ENCODE measurements at regions not wholly inside any gene's neighbourhood (a gene's known extent, or its start where the extent isn't known, plus 50 kb on each side); places are given as distances from the start of the nearest gene placed in this dataset.

- H3K27ac ChIP-seq (ENCODE audit: low read depth, low read length), result no peak overlapping the region
- POLR2A ChIA-PET, result no interaction called here
- no peak for DNase-seq (ENCODE audit: low read depth, low spot score)
- H3K4me3 ChIP-seq (ENCODE audit: low read depth, low read length), result no peak overlapping the region
- no peaks in the 10 kb centered on the region for H3K9me3 ChIP-seq (ENCODE audit: control insufficient read depth, insufficient read depth, low read length)
- no peak for TF ChIP-seq CTCF (IDR thresholded peaks at IDR 0.05; ENCODE audit: low read depth, low read length)
- CTCF ChIA-PET, result no interaction called here
- H3K27me3 ChIP-seq (ENCODE audit: control insufficient read depth, insufficient read depth, low read length), result no peaks in the 10 kb centered on the region
Observed at GRCh38 chr17:72399023-72399607, 278.3 kb downstream of the SOX9 start.

DNA sequence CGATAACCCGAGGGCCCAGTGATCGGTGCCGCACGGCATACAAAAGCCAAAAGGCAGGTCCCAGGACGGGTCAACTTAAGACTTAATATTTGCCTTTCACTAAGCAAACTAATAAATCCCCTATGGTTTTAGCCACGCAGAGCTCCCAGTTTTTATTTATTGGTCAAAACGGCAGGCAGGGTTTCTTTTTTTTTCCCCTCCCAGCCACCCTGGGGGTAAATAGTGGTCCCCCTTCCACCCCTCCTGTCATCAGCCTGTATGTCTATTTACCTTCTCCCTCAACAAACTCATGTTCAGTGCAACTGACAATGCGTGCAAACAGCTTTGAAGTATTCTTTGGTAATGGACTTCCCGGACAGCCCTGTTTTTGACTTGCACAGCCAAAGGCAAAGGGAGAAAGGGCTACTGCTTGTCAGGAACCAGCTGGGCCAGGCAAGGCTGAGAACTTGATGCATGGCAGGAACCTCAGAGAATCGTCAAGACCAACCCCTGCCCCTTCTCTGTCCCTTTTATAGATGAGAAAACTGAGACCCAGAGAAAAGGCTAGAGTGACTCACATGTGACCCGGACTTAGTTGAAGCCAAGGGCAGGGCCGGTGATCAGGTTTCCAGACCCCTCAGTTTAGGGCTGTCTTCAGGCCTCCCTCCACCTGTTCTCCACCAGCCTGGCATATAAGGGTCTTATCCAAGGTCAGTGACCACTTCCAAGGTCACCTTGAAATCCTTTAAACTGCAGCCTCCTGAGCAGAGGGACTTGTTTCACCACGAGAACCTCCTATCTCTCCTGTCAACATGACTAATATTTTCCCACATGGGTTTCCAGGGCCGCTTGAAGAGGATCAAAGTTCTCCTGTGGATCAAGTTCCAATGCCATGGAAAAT lies 279.0 kb downstream of the SOX9 start:
- no peak overlapping the region for H3K27ac ChIP-seq (ENCODE audit: low read depth, low read length)
- no peaks in the 10 kb centered on the region for H3K9me3 ChIP-seq (ENCODE audit: control insufficient read depth, insufficient read depth, low read length)
- ChIA-PET POLR2A (no interaction called here), CTCF (no interaction called here)
- no peak for TF ChIP-seq CTCF (IDR thresholded peaks at IDR 0.05; ENCODE audit: low read depth, low read length)
- no peak for DNase-seq (ENCODE audit: low read depth, low spot score)
- no peak overlapping the region for H3K4me3 ChIP-seq (ENCODE audit: low read depth, low read length)
- no peaks in the 10 kb centered on the region for H3K27me3 ChIP-seq (ENCODE audit: control insufficient read depth, insufficient read depth, low read length)

DNA sequence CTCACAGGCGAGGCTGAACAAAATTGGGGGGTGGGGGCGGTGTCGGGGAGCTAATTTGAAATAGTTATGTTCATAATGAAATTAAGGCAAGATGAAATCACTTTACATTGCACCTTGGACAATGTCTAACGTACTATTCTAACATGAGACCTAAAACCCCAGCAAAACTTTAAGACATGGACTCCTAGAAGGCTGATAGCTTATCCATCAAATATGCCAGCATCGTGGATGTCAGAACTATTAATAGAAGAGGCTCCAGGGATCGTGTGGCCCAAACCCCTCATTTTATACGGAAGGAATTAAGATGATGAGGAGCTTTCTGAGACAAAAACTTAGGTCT lies 279.6 kb downstream of the SOX9 start:
- Histone ChIP-seq H3K27ac (ENCODE audit: low read depth, low read length) (no peak overlapping the region), H3K4me3 (ENCODE audit: low read depth, low read length) (no peak overlapping the region), H3K27me3 (ENCODE audit: control insufficient read depth, insufficient read depth, low read length) (no peaks in the 10 kb centered on the region), H3K9me3 (ENCODE audit: control insufficient read depth, insufficient read depth, low read length) (no peaks in the 10 kb centered on the region)
- ChIA-PET POLR2A (no interaction called here), CTCF (no interaction called here)
- DNase-seq (ENCODE audit: low read depth, low spot score), result no peak
- TF ChIP-seq CTCF (IDR thresholded peaks at IDR 0.05; ENCODE audit: low read depth, low read length), result no peak

GRCh38 chr17:72400863-72401262 lies 280.0 kb downstream of the SOX9 start:
- no peak for DNase-seq (ENCODE audit: low read depth, low spot score)
- H3K4me3 ChIP-seq (ENCODE audit: low read depth, low read length), result no peak overlapping the region
- ChIA-PET CTCF (no interaction called here), POLR2A (no interaction called here)
- no peak overlapping the region for H3K27ac ChIP-seq (ENCODE audit: low read depth, low read length)
- H3K27me3 ChIP-seq (ENCODE audit: control insufficient read depth, insufficient read depth, low read length), result no peaks in the 10 kb centered on the region
- TF ChIP-seq CTCF (IDR thresholded peaks at IDR 0.05; ENCODE audit: low read depth, low read length), result no peak
- no peaks in the 10 kb centered on the region for H3K9me3 ChIP-seq (ENCODE audit: control insufficient read depth, insufficient read depth, low read length)

DNA sequence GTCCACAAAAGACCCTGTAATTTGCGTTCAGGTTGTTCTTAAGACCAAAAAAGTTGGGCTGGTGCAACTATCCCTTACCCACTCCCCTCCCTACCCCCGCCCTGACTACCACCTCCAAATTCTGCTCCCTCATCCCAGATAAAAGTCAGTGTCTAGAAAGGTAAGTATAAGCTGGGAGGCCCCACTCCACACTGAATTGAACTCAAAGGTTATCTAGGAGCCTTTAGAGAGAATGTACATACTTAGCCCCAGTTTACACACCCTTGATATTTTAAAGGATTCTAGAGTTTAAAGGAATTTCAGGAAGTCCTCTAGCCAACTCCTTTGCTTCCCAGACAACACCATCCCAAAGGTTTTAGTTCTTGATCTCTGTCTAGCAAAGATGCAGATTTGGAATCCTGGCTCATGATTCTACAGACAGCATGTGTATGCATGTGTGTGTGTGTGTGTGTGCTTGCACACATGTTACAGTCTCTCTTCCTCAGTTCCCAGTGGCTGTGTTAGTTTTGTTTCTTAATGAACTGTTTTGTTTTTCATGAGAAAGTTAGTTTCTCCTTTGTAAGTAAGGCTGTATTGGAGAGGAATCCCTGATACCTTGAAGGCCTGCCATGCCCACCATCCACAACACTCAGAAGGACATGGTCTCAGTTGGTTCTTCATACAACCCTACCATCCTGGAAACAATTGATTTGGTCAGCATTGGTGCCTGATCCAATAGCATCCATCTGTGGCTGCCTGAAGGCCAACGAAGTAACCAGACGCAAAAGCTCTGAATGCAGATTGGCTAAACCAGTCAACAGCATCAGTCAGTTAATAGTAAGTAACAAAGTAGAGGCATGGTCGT lies 281.3 kb downstream of the SOX9 start:
- no peak for TF ChIP-seq CTCF (IDR thresholded peaks at IDR 0.05; ENCODE audit: low read depth, low read length)
- Histone ChIP-seq H3K4me3 (ENCODE audit: low read depth, low read length) (no peak overlapping the region), H3K27me3 (ENCODE audit: control insufficient read depth, insufficient read depth, low read length) (no peaks in the 10 kb centered on the region), H3K9me3 (ENCODE audit: control insufficient read depth, insufficient read depth, low read length) (no peaks in the 10 kb centered on the region), H3K27ac (ENCODE audit: low read depth, low read length) (no peak overlapping the region)
- POLR2A ChIA-PET, result no interaction called here
- CTCF ChIA-PET, result interaction anchor here (0.7 kb wide), 1 partner anchor 283 kb away, joined by 3 read pairs; no protein-coding TSS in a partner anchor
- DNase-seq (ENCODE audit: low read depth, low spot score), result no peak
